GM13977 (cell line): ENCODE measurements at regions not wholly inside any gene's neighbourhood (a gene's known extent, or its start where the extent isn't known, plus 50 kb on each side); places are given as distances from the start of the nearest gene placed in this dataset.

ENCODE experiments used
- DNase-seq: peaks from one replicate; pipeline ENCODE4 v3.0.0; 2012; ENCODE audit warnings: low spot score
- in situ Hi-C: fragments of 300-500 bp; cut with MboI; formaldehyde crosslinking; loops from one replicate; pipeline ENCODE4 v1.12.0; 2022; ENCODE audit warnings: low sequenced_read_pairs, low pct_unique_long_range_greater_than_20kb, mixed read lengths, inconsistent platforms; ENCODE audit not compliant: unreplicated experiment
- TF ChIP-seq, protein P1 (sequence below): IDR thresholded peaks from 2 replicates; pipeline ENCODE4 v1.5.1; 2012; ENCODE audit warnings: mild to moderate bottlenecking, control low read depth; ENCODE audit not compliant: insufficient read depth; ENCODE audit errors: extremely low read depth, missing control alignments

DNA sequence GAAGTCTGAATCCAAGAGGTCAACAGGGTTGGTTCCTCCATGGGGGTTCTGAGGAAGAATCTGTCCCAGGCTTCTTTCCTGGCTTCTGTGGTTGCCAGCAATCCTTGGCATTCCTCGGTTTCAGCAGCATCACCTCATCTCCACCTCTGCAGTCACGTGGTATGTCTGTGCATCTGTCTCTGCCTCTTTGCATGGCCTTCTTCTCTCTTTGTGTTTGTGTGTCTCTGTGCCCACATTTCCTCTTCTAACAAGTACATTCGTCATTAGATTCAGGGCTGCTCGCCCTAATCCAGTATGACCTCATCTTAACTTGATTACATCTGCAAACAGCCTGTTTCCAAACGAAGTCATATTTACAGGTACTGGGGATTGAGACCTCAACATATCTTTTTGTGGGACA is 114.0 kb downstream of the BCOR start:
- in situ Hi-C loops: no loop called here
- TF ChIP-seq, protein P1, sequence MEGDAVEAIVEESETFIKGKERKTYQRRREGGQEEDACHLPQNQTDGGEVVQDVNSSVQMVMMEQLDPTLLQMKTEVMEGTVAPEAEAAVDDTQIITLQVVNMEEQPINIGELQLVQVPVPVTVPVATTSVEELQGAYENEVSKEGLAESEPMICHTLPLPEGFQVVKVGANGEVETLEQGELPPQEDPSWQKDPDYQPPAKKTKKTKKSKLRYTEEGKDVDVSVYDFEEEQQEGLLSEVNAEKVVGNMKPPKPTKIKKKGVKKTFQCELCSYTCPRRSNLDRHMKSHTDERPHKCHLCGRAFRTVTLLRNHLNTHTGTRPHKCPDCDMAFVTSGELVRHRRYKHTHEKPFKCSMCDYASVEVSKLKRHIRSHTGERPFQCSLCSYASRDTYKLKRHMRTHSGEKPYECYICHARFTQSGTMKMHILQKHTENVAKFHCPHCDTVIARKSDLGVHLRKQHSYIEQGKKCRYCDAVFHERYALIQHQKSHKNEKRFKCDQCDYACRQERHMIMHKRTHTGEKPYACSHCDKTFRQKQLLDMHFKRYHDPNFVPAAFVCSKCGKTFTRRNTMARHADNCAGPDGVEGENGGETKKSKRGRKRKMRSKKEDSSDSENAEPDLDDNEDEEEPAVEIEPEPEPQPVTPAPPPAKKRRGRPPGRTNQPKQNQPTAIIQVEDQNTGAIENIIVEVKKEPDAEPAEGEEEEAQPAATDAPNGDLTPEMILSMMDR: no peak
- no peak for DNase-seq

DNA sequence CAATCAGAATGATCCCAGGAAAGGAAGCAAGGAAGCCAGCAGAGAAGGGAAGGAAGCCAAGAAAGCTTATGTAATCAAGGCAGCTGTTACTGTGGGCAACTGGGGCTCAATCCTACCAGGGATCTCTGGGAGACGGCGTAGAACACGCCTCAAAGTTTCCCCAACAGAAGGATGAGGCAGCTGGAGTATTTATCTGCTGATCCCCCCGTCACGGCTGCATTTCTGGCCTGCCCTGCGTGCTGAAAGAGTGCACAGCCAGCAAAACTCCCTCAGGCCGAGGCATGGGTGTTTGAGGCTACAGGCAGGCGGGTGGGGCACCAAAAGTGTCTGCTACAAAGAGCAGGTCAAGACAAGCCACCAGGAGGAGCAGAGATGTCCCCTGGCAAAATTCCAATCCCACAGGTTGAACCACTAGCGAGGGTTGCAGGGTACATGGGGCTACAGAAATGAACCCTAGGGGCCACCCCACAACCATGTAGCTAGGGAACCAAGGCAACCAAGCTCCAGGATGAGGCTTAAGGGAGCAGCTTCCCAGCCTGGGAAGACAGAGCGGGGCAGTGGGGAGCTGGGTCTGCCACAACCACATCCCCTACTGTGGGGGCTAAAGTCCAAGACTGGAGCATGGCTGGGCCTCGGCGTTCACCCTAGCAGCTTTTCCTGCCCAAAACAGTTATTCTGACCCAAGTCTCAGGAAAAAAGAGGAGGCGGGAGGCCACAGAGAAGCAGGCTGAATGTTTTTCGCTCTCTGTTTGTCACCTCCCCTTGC is 113.4 kb downstream of the BCOR start:
- TF ChIP-seq, protein P1: no peak
- DNase-seq: no peak
- in situ Hi-C loops: no loop called here

DNA sequence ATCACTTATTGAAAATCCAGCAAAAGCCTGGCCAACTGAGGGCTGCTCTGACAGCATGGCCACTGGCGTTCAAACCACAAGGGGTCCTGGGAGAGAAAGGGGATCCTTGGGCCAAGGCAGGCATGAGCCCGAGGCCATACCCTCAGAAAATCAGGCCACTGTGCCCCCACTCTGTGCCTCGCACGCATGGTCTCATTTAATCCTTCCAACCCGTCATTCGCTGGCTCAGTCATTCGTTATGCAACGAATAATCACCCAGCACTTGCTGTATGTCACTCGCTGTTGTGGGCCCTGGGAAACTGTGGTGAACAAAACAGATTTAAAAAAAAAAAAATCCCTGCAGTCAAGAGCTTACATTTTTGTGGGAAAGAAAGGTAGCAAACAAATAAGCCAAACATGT is 112.7 kb downstream of the BCOR start:
- in situ Hi-C loops: no loop called here
- DNase-seq: no peak
- TF ChIP-seq, protein P1: no peak

DNA sequence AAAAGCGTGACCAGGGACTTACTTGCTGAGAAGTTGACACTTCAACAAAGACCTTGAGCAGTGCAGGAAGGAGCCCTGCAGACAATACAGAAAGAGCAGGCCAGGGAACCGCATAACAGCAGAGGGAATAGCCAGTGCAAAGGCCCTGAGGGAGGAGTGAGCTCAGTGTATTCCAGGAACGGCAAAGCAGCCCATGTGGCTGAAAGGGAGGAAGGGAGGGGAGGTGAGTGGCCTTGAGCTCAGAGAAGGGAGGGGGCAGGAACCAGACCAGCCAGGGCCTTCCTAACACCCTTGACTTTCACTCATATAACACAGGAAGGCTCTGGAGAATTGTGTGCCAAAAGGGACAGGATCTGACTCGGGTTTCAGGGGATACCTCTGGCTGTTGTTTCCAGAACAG is 112.2 kb downstream of the BCOR start:
- TF ChIP-seq, protein P1: no peak
- in situ Hi-C loops: no loop called here
- no peak for DNase-seq

DNA sequence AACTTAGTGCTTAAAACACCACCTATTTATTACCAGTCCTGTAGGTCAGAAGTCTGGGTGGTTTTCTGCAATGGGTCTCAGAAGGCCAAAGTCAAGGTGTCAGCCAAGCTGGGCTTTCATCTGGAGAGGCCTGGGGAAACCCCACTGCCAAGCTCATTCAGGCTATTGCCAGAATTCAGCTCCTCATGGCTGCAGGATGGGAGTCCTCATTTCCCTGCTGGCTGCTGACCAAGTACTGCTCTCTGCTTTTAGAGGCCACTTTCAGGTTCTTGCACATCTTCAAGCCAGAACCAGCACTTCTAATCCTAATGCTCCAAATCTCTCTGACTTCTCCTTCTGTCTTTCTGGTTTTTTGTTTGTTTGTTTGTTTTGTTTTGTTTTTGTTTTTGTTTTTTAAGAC is 109.3 kb downstream of the BCOR start:
- no peak for DNase-seq
- TF ChIP-seq, protein P1: no peak
- in situ Hi-C loops: no loop called here

DNA sequence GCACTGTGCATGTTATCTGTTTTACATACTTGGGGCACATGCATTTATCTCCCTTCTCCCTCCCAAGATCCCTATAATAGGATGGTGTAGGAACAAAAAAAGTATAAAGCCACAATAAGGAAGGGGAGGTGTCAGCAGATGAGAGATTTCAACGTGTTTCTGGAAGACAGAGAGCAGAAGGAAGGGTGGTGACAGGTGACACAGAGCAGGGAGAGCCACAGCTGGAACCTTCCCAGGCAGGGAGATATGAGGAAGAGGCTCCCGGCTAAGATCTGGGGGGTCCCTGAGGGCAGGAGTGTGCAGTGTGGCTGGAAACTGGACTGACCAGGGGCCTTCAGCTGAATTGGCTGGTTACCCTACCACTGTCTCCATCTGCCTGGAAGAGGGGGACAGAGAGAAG is 107.4 kb downstream of the BCOR start:
- TF ChIP-seq, protein P1: no peak
- in situ Hi-C loops: no loop called here
- DNase-seq: no peak

DNA sequence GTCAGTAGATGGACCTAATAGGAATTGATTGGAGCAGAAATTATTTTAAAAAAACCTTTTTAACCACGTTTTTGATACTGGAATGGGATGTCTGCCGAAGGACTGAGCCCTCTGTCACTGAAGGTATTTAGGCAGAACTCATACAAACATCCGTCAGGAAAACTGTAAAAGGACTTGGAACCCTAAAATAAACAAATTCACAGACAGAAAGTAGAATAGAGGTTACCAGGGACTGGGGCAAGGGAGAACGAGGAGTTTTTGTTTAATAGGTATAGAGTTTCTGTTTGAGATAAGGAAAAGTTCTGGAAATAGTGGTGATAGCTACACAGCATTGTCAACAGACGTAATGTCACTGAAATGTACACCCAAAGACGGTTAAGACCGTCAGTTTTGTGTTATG is 105.5 kb downstream of the BCOR start:
- no peak for DNase-seq
- in situ Hi-C loops: no loop called here
- TF ChIP-seq, protein P1: no peak
